ENCODE measurements at regions not wholly inside any gene's neighbourhood (a gene's known extent, or its start where the extent isn't known, plus 50 kb on each side); places are given as distances from the start of the nearest gene placed in this dataset.

DNA sequence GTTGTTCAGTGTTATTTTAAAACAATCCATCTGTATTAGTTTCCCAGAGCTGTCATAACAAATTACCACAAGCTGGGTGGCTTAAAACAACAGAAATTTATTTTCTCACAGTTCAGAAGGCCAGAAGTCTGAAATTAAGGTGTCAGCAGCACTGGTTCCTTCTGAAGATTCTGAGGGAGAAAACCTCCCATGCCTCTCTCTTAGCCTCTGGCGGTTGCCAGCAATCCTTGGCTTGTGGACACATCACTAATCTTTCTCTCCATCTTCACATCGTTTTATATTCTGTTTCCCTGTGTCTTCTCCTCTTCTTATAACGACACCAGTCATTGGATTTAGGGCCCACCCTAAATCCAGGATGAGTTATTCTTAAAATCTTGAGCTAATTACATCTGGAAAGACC lies 70.2 kb upstream of the EPB41L1 start:
- TF ChIP-seq CTCF (optimal IDR thresholded peaks at IDR 0.05 in 1 of 3, IDR thresholded peaks at IDR 0.05 in 1 of 3, conservative IDR thresholded peaks at IDR 0.05 in 1 of 3; ENCODE audit: extremely low read depth in 1 of 3, insufficient read depth in 2 of 3, low read length in 3 of 3) (no peak), EZH2 (IDR thresholded peaks at IDR 0.05; ENCODE audit: low read length) (no peak)

All from keratinocyte (primary cell).